Endothelial cell of umbilical vein (primary cell): ENCODE measurements at regions not wholly inside any gene's neighbourhood (a gene's known extent, or its start where the extent isn't known, plus 50 kb on each side); places are given as distances from the start of the nearest gene placed in this dataset.

Experiments
- CTCF ChIP-seq, 2 donors: IDR thresholded peaks; 1 replicate in 1 of 2; 2 replicates in 1 of 2; pipeline ENCODE4 v1.5.1; 2011; ENCODE audit warnings: low read length in 2 of 2, mild to moderate bottlenecking in 2 of 2, moderate library complexity in 2 of 2, control low read depth in 1 of 2, inconsistent platforms in 1 of 2, low read depth in 1 of 2; ENCODE audit not compliant: insufficient read depth in 1 of 2; ENCODE audit errors: extremely low read depth in 1 of 2
- EZH2 ChIP-seq: IDR thresholded peaks from 2 replicates; pipeline ENCODE4 v1.6.1; 2012; ENCODE audit warnings: borderline replicate concordance, low read depth, mild to moderate bottlenecking, moderate library complexity, low read length, inconsistent platforms; ENCODE audit not compliant: severe bottlenecking
- GATA2 ChIP-seq: IDR thresholded peaks from 2 replicates; pipeline ENCODE4 v1.7.0; 2011; ENCODE audit warnings: low read depth, mild to moderate bottlenecking, moderate library complexity, mixed read lengths, low read length; ENCODE audit not compliant: insufficient read length, insufficient read depth
- MAX ChIP-seq: IDR thresholded peaks from 2 replicates; pipeline ENCODE4 v1.6.1; 2011; ENCODE audit not compliant: insufficient read depth, insufficient read length
- POLR2A ChIP-seq: IDR thresholded peaks from 2 replicates; pipeline ENCODE4 v1.6.1; 2012; ENCODE audit warnings: low read depth, mild to moderate bottlenecking, control low read depth, low read length
- POLR2AphosphoS5 ChIP-seq: IDR thresholded peaks from 2 replicates; pipeline ENCODE4 v1.6.1; 2012; ENCODE audit warnings: low read depth, mild to moderate bottlenecking, control low read depth, low read length, moderate library complexity; ENCODE audit not compliant: insufficient read depth

- TF ChIP-seq CTCF (IDR thresholded peaks at IDR 0.05; ENCODE audit: extremely low read depth in 1 of 2, insufficient read depth in 1 of 2, low read depth in 1 of 2, low read length in 2 of 2) (no peak), MAX (no peak), EZH2 (no peak), POLR2AphosphoS5 (no peak), GATA2 (no peak), POLR2A (no peak)
Measured at GRCh38 chr3:88940296-88940695, 167.1 kb upstream of the EPHA3 start.
